Breast epithelium (tissue), 3 donors: ENCODE measurements at regions not wholly inside any gene's neighbourhood (a gene's known extent, or its start where the extent isn't known, plus 50 kb on each side); places are given as distances from the start of the nearest gene placed in this dataset.

Experiments
- CTCF ChIP-seq, 3 donors: fragments of 450-650 bp; IDR thresholded peaks; one replicate each; pipeline ENCODE4 v1.5.1; 2016 to 2017; ENCODE audit warnings: antibody characterized with exemption in 3 of 3, mild to moderate bottlenecking in 3 of 3, moderate library complexity in 3 of 3
- POLR2A ChIP-seq: fragments of 450-650 bp; IDR thresholded peaks from one replicate; pipeline ENCODE4 v1.6.1; 2016; ENCODE audit warnings: antibody characterized with exemption, mild to moderate bottlenecking, moderate library complexity
- POLR2AphosphoS5 ChIP-seq, 3 donors: sonication (generic); formaldehyde crosslinking; IDR thresholded peaks; one replicate each; pipeline ENCODE4 v1.6.1; 2017; ENCODE audit warnings: antibody characterized with exemption in 3 of 3

GRCh38 chr15:36090286-36090946 is 489.0 kb upstream of the CDIN1 start:
- no peak for TF ChIP-seq CTCF (IDR thresholded peaks at IDR 0.05)
- TF ChIP-seq POLR2A, result no peak
- TF ChIP-seq POLR2AphosphoS5 (IDR thresholded peaks at IDR 0.05), result no peak
